Activated naive CD4-positive, alpha-beta T cell treated with anti-CD3 and anti-CD28 coated beads, Interleukin-2, amount 10 ng/mL, durations not matched to agents 7 days and 5 days (primary cell): ENCODE measurements at regions not wholly inside any gene's neighbourhood (a gene's known extent, or its start where the extent isn't known, plus 50 kb on each side); places are given as distances from the start of the nearest gene placed in this dataset.

Source experiments
- CTCF ChIA-PET: fragments of 350-600 bp; sonication (Branson Sonifier 250); formaldehyde crosslinking; loops from one replicate; lab custom pipeline; 2021; ENCODE audit warnings: antibody characterized with exemption; lab: Charles Lee
- DNase-seq: peaks from one replicate; pipeline ENCODE4 v3.0.0-alpha.2; 2020
- H3K27ac Mint-ChIP-seq: one replicate; pipeline ENCODE4 v1.8.0; 2021; ENCODE audit warnings: mild to moderate bottlenecking, moderate library complexity, mixed read lengths
- H3K27me3 Mint-ChIP-seq: one replicate; pipeline ENCODE4 v1.8.0; 2021; ENCODE audit warnings: mild to moderate bottlenecking, mixed read lengths
- H3K36me3 Mint-ChIP-seq: one replicate; pipeline ENCODE4 v1.8.0; 2021; ENCODE audit warnings: mixed read lengths
- H3K4me1 Mint-ChIP-seq: one replicate; pipeline ENCODE4 v1.8.0; 2021; ENCODE audit warnings: mixed read lengths
- H3K4me3 Mint-ChIP-seq: one replicate; pipeline ENCODE4 v1.8.0; 2021; ENCODE audit warnings: mild to moderate bottlenecking, moderate library complexity, mixed read lengths
- H3K9me3 Mint-ChIP-seq: one replicate; pipeline ENCODE4 v1.8.0; 2021; ENCODE audit warnings: mixed read lengths

DNA sequence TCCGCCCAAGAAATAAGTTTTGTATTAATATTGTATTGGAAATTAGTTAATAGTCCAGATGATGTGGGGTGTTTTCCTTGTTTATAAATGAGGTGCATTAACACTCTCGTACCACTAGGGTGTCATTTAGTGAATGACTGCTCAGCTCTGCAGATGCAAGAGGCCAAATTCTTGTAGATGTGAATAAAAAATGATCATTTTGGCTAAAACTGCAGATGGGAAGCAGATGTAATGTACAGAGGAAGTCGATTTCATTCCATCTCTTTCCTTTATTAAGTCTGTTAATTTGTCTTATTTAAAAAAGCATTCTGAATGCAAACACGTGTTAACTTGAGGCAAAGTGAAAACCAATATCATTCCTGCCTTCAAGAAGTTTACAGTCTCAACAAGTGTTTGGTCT is 108.1 kb downstream of the DHX15 start:
- Mint-ChIP-seq H3K4me3 (no peak overlapping the region), H3K27ac (no peak overlapping the region), H3K9me3 (no peaks in the 10 kb centered on the region), H3K27me3 (peaks cover 73% of the 10 kb centered on the region), H3K4me1 (peaks cover 20% of the 10 kb centered on the region), H3K36me3 (peaks cover 5% of the 10 kb centered on the region)
- no peak for DNase-seq
- CTCF ChIA-PET, result no interaction called here

DNA sequence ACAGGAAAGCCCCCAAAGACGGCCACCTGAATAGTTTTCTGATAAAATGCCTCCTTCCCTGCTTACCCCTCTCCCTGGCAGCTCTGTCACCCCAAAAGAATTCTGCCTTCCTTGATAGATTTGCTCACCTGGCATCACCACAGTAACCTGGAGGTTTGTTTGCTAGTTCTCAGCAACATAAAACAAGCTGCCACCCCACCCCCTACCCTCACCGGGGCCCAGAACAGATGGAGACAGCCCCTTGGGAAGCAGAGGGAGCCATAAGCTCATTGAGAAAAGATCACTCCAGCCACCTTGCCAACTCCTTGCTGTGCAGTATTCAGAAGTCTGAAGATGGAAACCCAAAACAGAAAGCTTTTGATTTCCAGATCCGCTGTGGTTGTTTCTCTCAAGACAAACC is 108.6 kb downstream of the DHX15 start:
- Mint-ChIP-seq H3K36me3 (peaks cover 5% of the 10 kb centered on the region), H3K27ac (no peak overlapping the region), H3K27me3 (peaks cover 73% of the 10 kb centered on the region), H3K4me3 (no peak overlapping the region), H3K4me1 (peaks cover 23% of the 10 kb centered on the region), H3K9me3 (no peaks in the 10 kb centered on the region)
- DNase-seq, result no peak
- CTCF ChIA-PET, result interaction anchor here (1.2 kb wide), 1 partner anchor 14 kb away, joined by 3 read pairs; no protein-coding TSS in a partner anchor

- CTCF ChIA-PET, result interaction anchor here (0.8 kb wide), 1 partner anchor 12 kb away, joined by 3 read pairs; no protein-coding TSS in a partner anchor
- H3K36me3 Mint-ChIP-seq, result peaks cover 5% of the 10 kb centered on the region
- DNase-seq, result peak; percentile 25
- H3K4me1 Mint-ChIP-seq, result peaks cover 44% of the 10 kb centered on the region
- peaks cover 86% of the 10 kb centered on the region for H3K27me3 Mint-ChIP-seq
- peak overlapping the region; percentile 86 for H3K4me3 Mint-ChIP-seq
- no peaks in the 10 kb centered on the region for H3K9me3 Mint-ChIP-seq
- peak overlapping the region; percentile 84 for H3K27ac Mint-ChIP-seq
These were observed 111.0 kb downstream of the DHX15 start for GRCh38 chr4:24473309-24473721.

DNA sequence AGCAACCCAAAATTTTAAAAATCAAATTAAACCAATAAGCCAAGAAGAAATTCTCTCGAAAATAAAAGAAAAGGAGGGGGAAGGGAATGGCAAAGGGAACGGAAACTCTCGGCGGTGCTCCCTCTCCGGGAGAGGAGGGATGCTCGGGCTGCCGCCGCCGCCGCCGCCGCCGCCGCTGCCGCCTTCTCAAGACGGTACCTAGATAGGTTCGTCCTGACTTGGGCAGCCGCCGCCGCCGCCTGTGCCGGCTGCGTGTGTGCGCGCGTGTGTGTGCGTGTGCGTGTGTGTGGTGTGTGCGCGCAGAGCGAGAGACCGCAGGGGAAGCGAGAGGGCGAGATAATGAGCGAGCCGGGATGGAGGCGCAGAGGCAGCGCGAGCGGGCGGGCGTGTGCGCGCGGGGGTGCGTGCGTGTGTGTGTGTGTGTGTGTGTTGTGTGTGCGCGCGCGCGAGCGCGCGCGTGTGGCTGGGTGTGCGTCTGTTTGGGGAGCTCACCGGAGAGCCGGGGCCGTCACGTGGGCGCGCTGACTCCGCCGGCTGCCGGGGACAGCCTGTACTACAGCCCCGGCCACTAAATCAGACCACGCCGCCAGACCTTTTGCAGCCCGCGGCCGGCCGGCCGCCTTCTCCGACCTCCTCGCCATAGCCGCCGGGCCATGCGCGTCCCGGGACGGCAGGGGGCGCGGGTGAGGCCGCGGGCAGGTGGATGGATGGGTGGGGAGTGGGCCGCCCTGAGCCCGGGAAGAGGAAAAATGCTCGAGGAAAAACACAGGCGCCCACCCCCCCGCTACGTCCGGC is 111.6 kb downstream of the DHX15 start:
- Mint-ChIP-seq H3K4me3 (peak overlapping the region; percentile 86), H3K36me3 (peaks cover 5% of the 10 kb centered on the region), H3K9me3 (no peaks in the 10 kb centered on the region), H3K27ac (peak overlapping the region; percentile 83), H3K4me1 (peaks cover 45% of the 10 kb centered on the region), H3K27me3 (peaks cover 86% of the 10 kb centered on the region)
- peak; percentile 72 for DNase-seq
- CTCF ChIA-PET, result no interaction called here

DNA sequence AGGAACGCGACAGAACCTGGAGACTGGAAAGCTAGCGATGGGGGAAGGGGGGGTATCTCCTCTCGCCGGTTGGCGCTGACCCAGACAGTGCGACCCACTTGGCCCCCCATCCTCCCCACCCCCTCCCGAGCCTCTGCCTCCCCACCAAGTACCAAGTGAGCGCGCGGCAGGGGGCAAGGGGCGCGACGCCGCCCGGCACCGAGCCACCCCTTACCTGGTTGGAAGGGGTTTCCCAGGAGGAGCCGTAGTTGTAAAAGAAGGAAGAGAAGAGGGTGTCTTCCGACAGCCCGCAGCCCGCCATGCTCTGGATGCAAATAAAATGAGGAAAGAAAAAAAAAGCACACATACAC is 112.2 kb downstream of the DHX15 start:
- peaks cover 85% of the 10 kb centered on the region for H3K27me3 Mint-ChIP-seq
- no peaks in the 10 kb centered on the region for H3K9me3 Mint-ChIP-seq
- H3K4me1 Mint-ChIP-seq, result peaks cover 45% of the 10 kb centered on the region
- H3K4me3 Mint-ChIP-seq, result peak overlapping the region; percentile 86
- CTCF ChIA-PET, result no interaction called here
- no peak for DNase-seq
- peaks cover 5% of the 10 kb centered on the region for H3K36me3 Mint-ChIP-seq
- H3K27ac Mint-ChIP-seq, result peak overlapping the region; percentile 58

DNA sequence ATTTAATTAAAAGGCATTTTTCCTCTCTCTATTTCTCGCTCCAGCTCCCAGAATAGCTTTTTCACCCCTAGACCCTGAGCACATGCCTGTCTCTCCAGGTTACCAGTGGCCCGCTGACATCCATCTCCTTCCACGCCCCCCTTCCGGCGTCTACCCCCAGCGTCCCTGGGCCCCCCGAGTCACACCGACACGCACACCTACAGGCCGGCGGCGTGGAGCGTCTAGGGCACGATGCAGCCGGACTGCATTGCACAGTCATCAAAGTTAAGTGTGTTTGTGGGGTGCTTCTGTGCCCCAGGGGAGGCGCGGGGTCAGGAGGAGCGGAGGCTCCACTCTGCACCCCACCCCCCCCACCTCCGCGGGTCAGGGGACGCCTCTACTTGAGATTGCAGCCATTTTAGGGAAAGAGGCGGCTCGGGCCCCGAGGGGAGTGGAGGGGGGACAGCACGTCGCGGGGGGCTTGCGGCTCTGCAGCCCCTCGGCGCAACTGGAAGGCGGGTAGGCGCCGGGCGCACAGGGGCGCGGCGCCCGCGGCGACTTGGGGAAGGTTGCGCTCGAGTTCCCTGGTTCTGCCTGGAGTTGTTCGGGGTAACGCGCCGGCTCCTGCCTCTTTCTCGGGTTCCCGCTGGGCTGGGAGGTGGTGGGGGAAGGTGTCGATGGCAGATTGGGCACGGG is 112.7 kb downstream of the DHX15 start:
- peaks cover 86% of the 10 kb centered on the region for H3K27me3 Mint-ChIP-seq
- peaks cover 5% of the 10 kb centered on the region for H3K36me3 Mint-ChIP-seq
- H3K9me3 Mint-ChIP-seq, result no peaks in the 10 kb centered on the region
- peak; percentile 30 for DNase-seq
- peak overlapping the region; percentile 62 for H3K27ac Mint-ChIP-seq
- peaks cover 45% of the 10 kb centered on the region for H3K4me1 Mint-ChIP-seq
- CTCF ChIA-PET, result interaction anchor here (0.8 to 1.2 kb wide), 2 partner anchors 15 to 97 kb away, joined by 3 to 5 read pairs; no protein-coding TSS in a partner anchor
- peak overlapping the region; percentile 86 for H3K4me3 Mint-ChIP-seq

GRCh38 chr4:24470666-24471485 is 113.5 kb downstream of the DHX15 start:
- H3K4me3 Mint-ChIP-seq, result peak overlapping the region; percentile 86
- peak; percentile 29 for DNase-seq
- peak overlapping the region; percentile 13 for H3K27ac Mint-ChIP-seq
- H3K27me3 Mint-ChIP-seq, result peaks cover 91% of the 10 kb centered on the region
- H3K9me3 Mint-ChIP-seq, result no peaks in the 10 kb centered on the region
- peaks cover 5% of the 10 kb centered on the region for H3K36me3 Mint-ChIP-seq
- H3K4me1 Mint-ChIP-seq, result peaks cover 45% of the 10 kb centered on the region
- CTCF ChIA-PET, result interaction anchor here (0.8 to 1.2 kb wide), 2 partner anchors 16 to 97 kb away, joined by 3 to 5 read pairs; no protein-coding TSS in a partner anchor

- DNase-seq, result no peak
- CTCF ChIA-PET, result no interaction called here
- Mint-ChIP-seq H3K9me3 (no peaks in the 10 kb centered on the region), H3K4me1 (peaks cover 38% of the 10 kb centered on the region), H3K4me3 (no peak overlapping the region), H3K27me3 (peaks cover 75% of the 10 kb centered on the region), H3K36me3 (peaks cover 3% of the 10 kb centered on the region), H3K27ac (no peak overlapping the region)
These were observed 116.3 kb downstream of the DHX15 start for GRCh38 chr4:24468071-24468470.

- Mint-ChIP-seq H3K27me3 (peaks cover 54% of the 10 kb centered on the region), H3K36me3 (no peaks in the 10 kb centered on the region), H3K4me1 (peaks cover 14% of the 10 kb centered on the region), H3K27ac (no peak overlapping the region), H3K4me3 (no peak overlapping the region), H3K9me3 (no peaks in the 10 kb centered on the region)
- DNase-seq, result no peak
- CTCF ChIA-PET, result no interaction called here
These were observed 119.8 kb downstream of the DHX15 start for GRCh38 chr4:24464566-24464965.

- H3K27me3 Mint-ChIP-seq, result peaks cover 6% of the 10 kb centered on the region
- no peak overlapping the region for H3K4me3 Mint-ChIP-seq
- no peak overlapping the region for H3K27ac Mint-ChIP-seq
- CTCF ChIA-PET, result no interaction called here
- H3K4me1 Mint-ChIP-seq, result no peaks in the 10 kb centered on the region
- no peaks in the 10 kb centered on the region for H3K36me3 Mint-ChIP-seq
- no peak for DNase-seq
- no peaks in the 10 kb centered on the region for H3K9me3 Mint-ChIP-seq
These were observed 127.9 kb downstream of the DHX15 start for GRCh38 chr4:24456431-24456830.

DNA sequence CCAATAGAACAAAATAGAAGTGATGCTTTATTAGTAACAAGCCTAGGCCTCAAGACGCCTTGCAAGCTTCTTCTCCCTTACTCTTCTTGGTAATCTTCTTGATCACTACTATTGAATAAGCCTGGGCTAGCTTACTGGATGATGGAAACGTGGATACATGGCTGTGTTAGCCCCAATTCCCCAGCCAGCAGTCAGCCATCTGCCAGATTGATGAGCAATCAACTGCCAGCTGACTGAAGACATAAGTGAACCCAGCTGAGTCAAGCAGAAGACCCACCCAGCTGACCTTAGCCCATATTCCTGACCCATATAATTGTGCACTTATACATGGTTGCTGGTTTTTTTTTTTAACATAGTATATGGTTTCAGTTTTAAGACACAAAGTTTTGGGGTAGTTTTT is 130.4 kb downstream of the DHX15 start:
- CTCF ChIA-PET, result no interaction called here
- no peaks in the 10 kb centered on the region for H3K27me3 Mint-ChIP-seq
- H3K36me3 Mint-ChIP-seq, result no peaks in the 10 kb centered on the region

DNA sequence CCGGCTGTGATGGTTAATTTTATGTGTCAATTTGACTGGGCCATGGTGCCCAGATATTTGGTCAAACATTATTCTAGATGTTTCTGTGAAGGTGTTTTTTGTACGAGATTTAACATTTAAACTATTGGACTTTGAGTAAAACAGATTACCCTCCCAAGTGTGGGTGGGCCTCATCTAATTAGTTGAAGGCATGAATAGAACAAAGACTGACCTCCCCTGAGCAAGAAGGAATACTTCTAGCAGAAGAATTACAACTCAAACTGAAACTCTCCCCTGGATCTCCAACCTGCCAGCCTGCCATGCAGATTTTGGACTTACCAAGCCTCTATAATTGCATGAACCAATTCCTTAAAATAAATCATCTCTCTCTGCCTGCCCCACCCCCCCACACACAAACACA is 132.5 kb downstream of the DHX15 start:
- Mint-ChIP-seq H3K4me3 (no peak overlapping the region), H3K27ac (no peak overlapping the region), H3K9me3 (no peaks in the 10 kb centered on the region), H3K27me3 (peaks cover 3% of the 10 kb centered on the region), H3K36me3 (no peaks in the 10 kb centered on the region), H3K4me1 (no peaks in the 10 kb centered on the region)
- DNase-seq, result no peak
- CTCF ChIA-PET, result no interaction called here

More for the DNA sequence above, 130.4 kb downstream of the DHX15 start:
- no peak for DNase-seq
- Mint-ChIP-seq H3K4me1 (no peaks in the 10 kb centered on the region), H3K4me3 (no peak overlapping the region), H3K9me3 (no peaks in the 10 kb centered on the region), H3K27ac (no peak overlapping the region)

- Mint-ChIP-seq H3K9me3 (no peaks in the 10 kb centered on the region), H3K27me3 (peaks cover 10% of the 10 kb centered on the region), H3K4me1 (no peaks in the 10 kb centered on the region), H3K4me3 (no peak overlapping the region), H3K36me3 (no peaks in the 10 kb centered on the region), H3K27ac (no peak overlapping the region)
- no peak for DNase-seq
- CTCF ChIA-PET, result no interaction called here
These were observed 141.2 kb downstream of the DHX15 start for GRCh38 chr4:24443200-24443599.

DNA sequence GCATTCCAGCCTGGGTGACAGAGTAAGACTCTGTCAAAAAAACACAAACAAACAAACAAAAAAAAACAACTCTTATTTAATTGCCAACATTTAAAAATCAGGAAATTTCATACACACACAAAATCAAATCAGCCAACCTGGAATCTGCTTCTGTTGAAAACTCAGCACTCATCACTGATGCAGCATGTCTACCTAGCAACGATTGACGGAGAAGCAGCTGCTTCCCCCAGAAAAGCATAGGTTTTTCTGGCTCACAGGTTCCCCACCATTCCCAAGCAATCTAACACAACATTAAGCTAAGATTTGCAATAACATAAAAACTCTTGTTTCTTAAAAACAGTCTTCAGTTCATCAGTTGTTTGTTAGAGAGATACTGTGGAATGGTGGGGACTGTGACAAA is 143.6 kb downstream of the DHX15 start:
- no peak overlapping the region for H3K4me3 Mint-ChIP-seq
- H3K36me3 Mint-ChIP-seq, result no peaks in the 10 kb centered on the region
- CTCF ChIA-PET, result no interaction called here
- no peak for DNase-seq
- H3K4me1 Mint-ChIP-seq, result no peaks in the 10 kb centered on the region
- no peak overlapping the region for H3K27ac Mint-ChIP-seq
- peaks cover 6% of the 10 kb centered on the region for H3K27me3 Mint-ChIP-seq
- no peaks in the 10 kb centered on the region for H3K9me3 Mint-ChIP-seq
